MV-4-11 (cell line): ENCODE measurements at regions not wholly inside any gene's neighbourhood (a gene's known extent, or its start where the extent isn't known, plus 50 kb on each side); places are given as distances from the start of the nearest gene placed in this dataset.

Experiments used
- DNase-seq: peaks from one replicate; lab custom pipeline; 2025; lab: John Stamatoyannopoulos, UW

- DNase-seq = no peak
These were observed 212.3 kb downstream of the ERCC6L2 start for GRCh38 chr9:96087669-96088299.

DNA sequence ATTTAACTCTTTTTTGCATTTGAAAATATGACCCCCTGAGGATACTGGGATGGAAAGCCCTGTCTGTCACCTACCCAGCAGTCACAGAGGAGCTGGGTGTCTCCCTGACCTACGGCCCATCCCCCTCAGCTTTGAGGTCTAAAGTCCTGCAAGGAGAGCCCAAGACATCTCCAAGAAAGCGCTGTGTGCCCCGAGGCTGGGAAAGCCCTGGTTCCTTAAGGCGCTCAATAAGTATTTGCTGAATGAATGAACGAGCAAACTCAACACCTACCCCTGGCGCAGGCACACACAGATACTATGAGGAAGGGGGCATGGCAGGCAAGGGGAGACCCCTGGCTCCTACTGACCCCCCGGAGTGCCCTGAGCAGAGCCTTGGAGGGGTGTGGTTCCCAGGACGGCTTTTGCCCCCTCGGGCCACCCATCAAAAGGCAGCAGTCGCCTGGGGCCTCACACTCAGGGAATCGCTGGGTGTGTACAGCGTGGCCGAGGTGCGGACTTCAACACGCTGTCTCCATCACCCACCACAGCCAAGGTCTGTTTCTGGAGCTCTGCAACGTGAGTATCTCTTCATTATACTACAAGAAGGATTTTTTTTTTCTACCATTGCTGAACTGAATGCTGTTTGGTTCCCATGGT is 211.6 kb downstream of the ERCC6L2 start:
- DNase-seq = no peak

GRCh38 chr9:96085491-96086143 is 210.1 kb downstream of the ERCC6L2 start:
- no peak for DNase-seq

- DNase-seq = peak; percentile 91
These were observed 208.8 kb downstream of the ERCC6L2 start for GRCh38 chr9:96084331-96084734.

GRCh38 chr9:96082516-96083232 is 207.2 kb downstream of the ERCC6L2 start:
- DNase-seq = no peak

DNA sequence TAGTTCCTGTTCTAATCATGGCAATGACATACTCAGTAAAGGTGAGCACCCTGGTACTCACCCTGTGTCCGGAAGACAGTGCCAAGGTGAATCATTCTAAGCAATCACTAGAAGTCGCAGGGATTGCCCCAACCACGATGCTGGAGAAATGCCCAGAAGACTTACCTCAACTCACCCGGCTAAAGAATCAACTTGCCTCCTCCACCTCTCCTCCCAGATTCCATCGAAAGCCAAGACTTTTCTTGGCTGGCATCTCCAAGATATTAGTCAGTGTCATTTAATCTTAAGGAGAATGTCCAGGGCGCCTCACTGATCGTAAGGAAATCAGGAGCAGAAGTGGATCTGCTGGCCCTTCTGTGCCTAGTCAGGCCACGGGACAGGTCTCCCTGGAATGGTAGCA is 204.9 kb downstream of the ERCC6L2 start:
- DNase-seq = no peak

DNA sequence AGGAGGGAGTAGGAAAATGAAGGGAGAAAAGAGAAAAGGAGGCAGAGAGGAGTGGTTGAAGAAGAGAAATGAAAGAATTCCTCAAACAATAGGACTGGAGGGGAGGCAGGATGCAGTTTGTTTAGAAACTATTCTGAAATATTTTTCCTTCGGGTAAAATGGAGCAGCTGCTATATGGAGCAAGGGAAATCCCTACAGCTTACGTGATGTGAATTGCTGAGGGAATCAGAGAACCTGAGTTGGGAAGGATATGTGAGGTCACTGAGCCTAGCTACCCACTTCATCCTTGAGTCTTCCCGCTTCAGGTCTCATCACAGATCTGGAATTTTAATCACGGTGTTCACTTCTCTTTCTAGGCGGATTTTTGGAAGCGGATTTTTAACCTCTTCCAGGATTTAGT is 204.3 kb downstream of the ERCC6L2 start:
- no peak for DNase-seq

DNA sequence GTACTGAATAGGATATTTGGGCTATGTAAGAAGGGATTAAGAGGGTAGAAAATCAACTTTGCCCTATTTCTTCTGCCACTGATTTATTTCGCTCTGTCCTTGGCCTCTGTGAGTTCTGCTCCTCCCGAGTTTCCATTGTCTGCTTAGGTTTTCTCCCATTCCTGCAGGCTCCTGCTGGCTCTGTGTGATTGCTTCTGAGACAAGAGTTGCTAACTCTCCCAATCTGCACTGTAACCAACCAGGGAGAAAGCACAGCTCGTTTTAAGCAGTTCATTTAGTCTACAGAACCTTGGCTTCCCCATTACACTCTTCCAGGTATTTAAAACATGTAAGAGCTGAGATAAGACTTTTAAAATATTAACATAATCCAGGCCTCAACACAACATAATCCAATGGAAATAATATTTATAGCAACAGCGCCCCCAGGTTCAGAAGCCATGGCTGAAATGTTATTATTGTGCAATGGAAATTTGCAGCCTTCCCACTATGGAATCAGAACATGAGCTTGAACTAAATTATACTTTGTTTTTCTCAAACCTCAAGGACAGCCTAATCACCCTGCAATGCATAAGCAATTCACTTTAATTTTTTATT is 203.5 kb downstream of the ERCC6L2 start:
- DNase-seq = no peak

DNA sequence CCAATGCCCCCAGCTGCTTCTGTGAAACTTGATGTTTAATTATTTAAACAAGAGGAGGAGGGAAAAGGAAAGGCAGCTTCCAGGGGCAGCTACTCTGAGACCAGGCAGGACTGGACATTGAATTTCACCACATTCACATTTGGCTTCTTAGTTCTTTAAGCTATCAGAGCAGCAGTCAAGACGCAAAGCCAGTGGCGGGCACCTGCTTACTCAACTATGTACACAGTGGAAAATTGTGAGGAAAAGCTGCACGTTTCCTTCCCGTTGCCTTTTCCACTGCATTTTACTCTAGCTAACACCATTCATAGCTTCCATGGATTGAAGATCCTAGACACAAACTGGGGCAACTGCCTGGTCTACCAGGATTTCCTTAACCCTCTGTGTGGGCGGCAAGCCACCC is 200.3 kb downstream of the ERCC6L2 start:
- no peak for DNase-seq

DNA sequence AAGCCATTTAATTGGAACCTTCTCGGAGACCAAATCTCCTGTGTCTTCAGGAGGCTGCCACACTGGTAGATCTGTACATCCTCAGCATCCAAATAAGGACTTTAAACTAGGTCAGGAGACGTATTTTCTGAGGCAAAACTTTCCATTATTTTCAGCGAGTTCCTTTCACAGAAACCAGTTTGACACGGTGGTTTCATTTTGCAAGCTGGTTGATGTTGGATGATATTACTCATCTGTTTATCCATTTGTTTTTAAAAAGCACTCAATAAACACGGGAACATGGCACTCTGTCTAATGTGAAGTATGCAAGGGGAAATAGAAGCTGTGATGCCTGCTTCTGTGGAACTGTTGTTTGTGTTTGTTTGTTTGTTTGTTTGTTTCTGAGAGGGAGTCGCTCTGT is 199.6 kb downstream of the ERCC6L2 start:
- no peak for DNase-seq

- DNase-seq = no peak
These were observed 198.3 kb downstream of the ERCC6L2 start for GRCh38 chr9:96073531-96074480.

DNA sequence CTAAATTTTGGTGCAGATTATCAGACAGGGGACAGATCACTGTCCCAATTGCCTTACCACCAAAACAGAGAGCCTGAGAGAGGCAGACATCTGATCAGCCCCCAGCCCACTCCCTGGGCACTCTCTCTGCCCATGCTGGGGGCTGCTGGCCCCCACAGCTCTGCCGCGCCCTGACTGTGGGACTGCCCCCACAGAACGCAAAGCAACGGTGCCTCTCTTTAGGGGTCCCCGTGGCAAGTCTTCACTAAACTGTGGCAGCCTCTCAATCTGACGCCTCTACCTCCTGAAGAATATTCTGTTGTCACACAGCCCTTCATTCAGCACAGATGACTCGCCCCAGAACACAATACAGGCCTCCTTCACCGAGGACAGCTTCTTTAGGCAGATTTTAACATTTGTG is 197.4 kb downstream of the ERCC6L2 start:
- no peak for DNase-seq

DNA sequence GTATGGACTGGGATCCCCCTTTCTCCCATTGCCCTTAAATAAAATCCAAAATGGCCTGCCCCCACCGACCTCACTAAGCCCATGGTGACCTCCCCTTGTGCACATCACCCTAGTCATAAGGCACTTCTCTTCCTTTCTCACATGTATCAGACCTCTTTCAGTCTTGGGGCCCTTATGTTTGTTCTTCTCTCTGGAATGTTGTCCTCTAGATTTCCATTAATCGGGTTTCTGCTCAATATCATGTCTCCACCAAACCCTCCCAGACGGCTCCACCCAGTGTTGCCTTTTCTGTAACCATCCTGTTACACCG is 196.3 kb downstream of the ERCC6L2 start:
- DNase-seq = no peak

- DNase-seq = peak; percentile 12
These were observed 195.8 kb downstream of the ERCC6L2 start for GRCh38 chr9:96071076-96071814.

GRCh38 chr9:96069629-96070220 is 194.2 kb downstream of the ERCC6L2 start:
- DNase-seq = no peak

- DNase-seq = no peak
These were observed 193.0 kb downstream of the ERCC6L2 start for GRCh38 chr9:96068511-96068910.

GRCh38 chr9:96067600-96067999 is 192.1 kb downstream of the ERCC6L2 start:
- peak; percentile 79 for DNase-seq

DNA sequence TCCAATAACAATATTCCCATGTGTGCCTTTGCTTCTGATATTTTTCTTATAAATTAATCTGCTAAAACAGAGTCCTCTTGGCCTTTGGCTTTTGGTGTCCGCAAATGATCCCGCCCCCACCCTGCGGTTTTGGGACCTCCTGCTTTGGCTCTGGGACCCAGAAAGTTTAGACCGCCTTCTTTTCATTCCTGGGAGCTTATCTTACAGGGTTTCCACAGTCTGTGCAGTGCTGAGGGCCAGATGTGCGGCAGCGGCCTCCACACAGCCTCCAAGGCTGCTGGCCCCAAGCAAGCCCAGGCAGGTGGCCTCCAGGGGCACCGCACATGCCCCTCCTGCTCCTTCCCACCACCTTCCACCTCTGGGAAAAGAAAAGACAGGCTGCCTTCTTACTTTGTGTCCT is 191.5 kb downstream of the ERCC6L2 start:
- DNase-seq = no peak

GRCh38 chr9:96065482-96066251 is 190.2 kb downstream of the ERCC6L2 start:
- no peak for DNase-seq
